GM23248 (cell line): ENCODE measurements at regions not wholly inside any gene's neighbourhood (a gene's known extent, or its start where the extent isn't known, plus 50 kb on each side); places are given as distances from the start of the nearest gene placed in this dataset.

Source experiments
- EZH2 ChIP-seq: fragments of 200-600 bp; sonication (generic); IDR thresholded peaks from 2 replicates; pipeline ENCODE4 v1.6.1; 2018; ENCODE audit warnings: antibody characterized with exemption, mild to moderate bottlenecking; ENCODE audit not compliant: insufficient read depth, poor library complexity, severe bottlenecking
- EZH2phosphoT487 ChIP-seq: fragments of 200-600 bp; sonication (generic); IDR thresholded peaks from 2 replicates; pipeline ENCODE4 v1.6.1; 2018; ENCODE audit warnings: antibody characterized with exemption, moderate library complexity, mild to moderate bottlenecking, low read depth; ENCODE audit not compliant: insufficient read depth

GRCh38 chr15:60162968-60163355 lies 158.9 kb downstream of the FOXB1 start:
- TF ChIP-seq EZH2 (no peak), EZH2phosphoT487 (no peak)
